LoVo (cell line): ENCODE measurements at regions not wholly inside any gene's neighbourhood (a gene's known extent, or its start where the extent isn't known, plus 50 kb on each side); places are given as distances from the start of the nearest gene placed in this dataset.
"Not testable (repeated sequence)": the region's sequence is repeated elsewhere in the genome, so short reads cannot be mapped to it uniquely, and the experiment has no call there.

Experiments used
- DNase-seq: peaks from one replicate; pipeline ENCODE4 v3.0.0-alpha.2; 2016; ENCODE audit warnings: low spot score

GRCh38 chr3:18124501-18124900 lies 300.6 kb downstream of the SATB1 start:
- peak; percentile 45 for DNase-seq

- no peak for DNase-seq
These were observed 302.9 kb downstream of the SATB1 start for GRCh38 chr3:18122264-18122663.

GRCh38 chr3:18121020-18121419 lies 304.1 kb downstream of the SATB1 start:
- DNase-seq = no peak

GRCh38 chr3:18119866-18120265 lies 305.3 kb downstream of the SATB1 start:
- DNase-seq = no peak

- DNase-seq = no peak
These were observed 310.2 kb downstream of the SATB1 start for GRCh38 chr3:18114894-18115293.

- no peak for DNase-seq
These were observed 311.7 kb downstream of the SATB1 start for GRCh38 chr3:18113417-18113816.

GRCh38 chr3:18112674-18113375 lies 312.3 kb downstream of the SATB1 start:
- DNase-seq = no peak

- peak; percentile 50 for DNase-seq
These were observed 313.3 kb downstream of the SATB1 start for GRCh38 chr3:18111796-18112232.

GRCh38 chr3:18103591-18103990 lies 321.5 kb downstream of the SATB1 start:
- no peak for DNase-seq

- DNase-seq = peak; percentile 14
These were observed 325.0 kb downstream of the SATB1 start for GRCh38 chr3:18100121-18100520.

GRCh38 chr3:18099611-18100010 lies 325.5 kb downstream of the SATB1 start:
- DNase-seq = no peak

GRCh38 chr3:18098960-18099587 lies 326.1 kb downstream of the SATB1 start:
- DNase-seq = peak; percentile 92

GRCh38 chr3:18097989-18098388 lies 327.1 kb downstream of the SATB1 start:
- DNase-seq = no peak

GRCh38 chr3:18097473-18097872 lies 327.7 kb downstream of the SATB1 start:
- no peak for DNase-seq

- DNase-seq = no peak
These were observed 332.4 kb downstream of the SATB1 start for GRCh38 chr3:18092726-18093125.

GRCh38 chr3:18090377-18090776 lies 334.8 kb downstream of the SATB1 start:
- no peak for DNase-seq

- DNase-seq = no peak
These were observed 337.2 kb downstream of the SATB1 start for GRCh38 chr3:18087988-18088387.

GRCh38 chr3:18086760-18087159 lies 338.4 kb downstream of the SATB1 start:
- no peak for DNase-seq

GRCh38 chr3:18086078-18086477 lies 339.1 kb downstream of the SATB1 start:
- no peak for DNase-seq

GRCh38 chr3:18085429-18085828 lies 339.7 kb downstream of the SATB1 start:
- DNase-seq = no peak

GRCh38 chr3:18083273-18083590 lies 340.8 kb upstream of the TBC1D5 start:
- not testable (repeated sequence) for DNase-seq

GRCh38 chr3:18082551-18083272 lies 340.3 kb upstream of the TBC1D5 start:
- no peak for DNase-seq

- no peak for DNase-seq
These were observed 337.8 kb upstream of the TBC1D5 start for GRCh38 chr3:18080198-18080689.
